WI38 (cell line): ENCODE measurements at regions not wholly inside any gene's neighbourhood (a gene's known extent, or its start where the extent isn't known, plus 50 kb on each side); places are given as distances from the start of the nearest gene placed in this dataset.

Experiments used
- H3K4me3 ChIP-seq: 2 replicates; pipeline ENCODE4 v1.5.1; 2011; ENCODE audit warnings: low read depth, mild to moderate bottlenecking, control low read depth, low read length
- TF ChIP-seq, protein P1 (sequence below): IDR thresholded peaks from 2 replicates; pipeline ENCODE4 v1.5.1; 2012; ENCODE audit warnings: low read depth, mild to moderate bottlenecking, control low read depth, low read length

DNA sequence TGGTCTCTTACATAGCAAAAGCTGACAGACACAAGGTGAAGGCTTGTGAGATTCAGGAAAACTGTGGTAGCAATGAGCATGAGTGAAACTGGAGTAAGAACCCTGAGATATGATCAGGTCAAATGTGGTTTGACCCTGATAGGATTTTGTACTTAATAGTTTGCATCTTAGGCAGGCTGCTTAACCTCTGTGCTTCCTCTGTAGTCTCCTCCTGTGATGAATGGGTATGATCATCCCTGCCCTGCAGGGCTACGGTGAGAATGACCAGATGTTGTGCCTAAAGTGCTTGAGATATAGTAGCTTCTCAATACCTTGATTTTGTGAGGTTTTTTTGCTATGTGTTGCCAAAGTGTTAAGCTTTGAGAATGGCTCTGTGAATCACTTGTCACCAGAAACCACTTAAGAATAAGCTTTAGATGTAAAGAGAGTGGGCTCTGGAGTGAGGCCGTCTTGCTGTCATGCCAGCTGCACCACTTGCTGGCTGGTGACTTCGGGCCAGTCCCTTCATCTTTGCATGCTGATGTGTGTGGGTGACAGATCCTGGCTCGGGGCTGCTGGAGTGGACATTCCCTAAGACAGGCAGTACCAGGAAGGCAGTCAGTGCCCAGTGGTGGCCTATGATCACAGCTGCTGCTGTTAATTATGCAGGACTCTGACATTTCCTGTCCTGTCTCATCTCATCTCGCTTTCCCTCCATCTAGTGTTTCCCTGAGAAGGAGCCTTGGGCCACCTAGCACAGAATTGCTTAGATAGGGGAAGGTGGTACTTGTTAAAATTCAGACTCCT lies 254.7 kb downstream of the NFATC2 start:
- no peak overlapping the region for H3K4me3 ChIP-seq

DNA sequence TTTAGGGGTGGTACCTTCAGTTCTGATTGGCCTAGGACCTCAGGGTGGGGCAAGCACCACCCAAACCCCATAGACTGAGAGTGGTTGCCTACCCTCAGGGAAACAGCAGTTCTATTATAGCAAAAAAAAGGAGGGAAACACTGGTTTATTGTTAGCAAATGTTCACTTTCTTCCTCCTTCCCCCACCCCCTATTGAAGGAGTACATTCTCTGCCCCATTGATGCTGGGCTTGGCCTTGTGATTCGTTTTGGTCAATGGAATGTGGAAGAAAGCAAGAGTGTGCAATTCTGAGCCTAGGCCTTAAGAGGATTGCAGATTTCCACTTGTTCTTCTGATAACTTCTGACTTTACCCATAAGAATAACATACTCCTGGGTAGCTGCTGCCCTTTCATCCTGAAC lies 255.8 kb downstream of the NFATC2 start:
- TF ChIP-seq, protein P1, sequence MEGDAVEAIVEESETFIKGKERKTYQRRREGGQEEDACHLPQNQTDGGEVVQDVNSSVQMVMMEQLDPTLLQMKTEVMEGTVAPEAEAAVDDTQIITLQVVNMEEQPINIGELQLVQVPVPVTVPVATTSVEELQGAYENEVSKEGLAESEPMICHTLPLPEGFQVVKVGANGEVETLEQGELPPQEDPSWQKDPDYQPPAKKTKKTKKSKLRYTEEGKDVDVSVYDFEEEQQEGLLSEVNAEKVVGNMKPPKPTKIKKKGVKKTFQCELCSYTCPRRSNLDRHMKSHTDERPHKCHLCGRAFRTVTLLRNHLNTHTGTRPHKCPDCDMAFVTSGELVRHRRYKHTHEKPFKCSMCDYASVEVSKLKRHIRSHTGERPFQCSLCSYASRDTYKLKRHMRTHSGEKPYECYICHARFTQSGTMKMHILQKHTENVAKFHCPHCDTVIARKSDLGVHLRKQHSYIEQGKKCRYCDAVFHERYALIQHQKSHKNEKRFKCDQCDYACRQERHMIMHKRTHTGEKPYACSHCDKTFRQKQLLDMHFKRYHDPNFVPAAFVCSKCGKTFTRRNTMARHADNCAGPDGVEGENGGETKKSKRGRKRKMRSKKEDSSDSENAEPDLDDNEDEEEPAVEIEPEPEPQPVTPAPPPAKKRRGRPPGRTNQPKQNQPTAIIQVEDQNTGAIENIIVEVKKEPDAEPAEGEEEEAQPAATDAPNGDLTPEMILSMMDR = no peak
- no peak overlapping the region for H3K4me3 ChIP-seq

More for the DNA sequence above, 254.7 kb downstream of the NFATC2 start:
- TF ChIP-seq, protein P1 = no peak

DNA sequence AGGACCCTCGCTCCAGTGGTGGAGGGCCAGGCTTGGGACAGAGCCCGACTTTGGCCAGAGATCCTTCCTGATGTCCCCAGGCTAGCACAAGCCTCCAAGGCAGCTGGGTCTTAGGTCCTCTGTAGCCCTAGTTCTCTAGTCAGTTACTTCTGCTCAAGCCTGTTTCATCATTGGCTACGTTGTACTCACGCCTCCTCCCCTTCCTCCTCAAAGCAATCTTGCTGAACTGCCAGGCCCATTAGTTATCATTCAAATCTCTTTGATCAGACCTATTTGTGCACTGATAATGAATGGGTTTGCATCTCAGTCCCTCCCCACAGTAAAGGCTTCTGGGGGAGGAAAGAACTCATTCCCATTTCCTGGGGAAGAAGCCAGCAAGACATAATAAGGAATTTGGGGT lies 256.8 kb downstream of the NFATC2 start:
- no peak overlapping the region for H3K4me3 ChIP-seq
- TF ChIP-seq, protein P1 = no peak

DNA sequence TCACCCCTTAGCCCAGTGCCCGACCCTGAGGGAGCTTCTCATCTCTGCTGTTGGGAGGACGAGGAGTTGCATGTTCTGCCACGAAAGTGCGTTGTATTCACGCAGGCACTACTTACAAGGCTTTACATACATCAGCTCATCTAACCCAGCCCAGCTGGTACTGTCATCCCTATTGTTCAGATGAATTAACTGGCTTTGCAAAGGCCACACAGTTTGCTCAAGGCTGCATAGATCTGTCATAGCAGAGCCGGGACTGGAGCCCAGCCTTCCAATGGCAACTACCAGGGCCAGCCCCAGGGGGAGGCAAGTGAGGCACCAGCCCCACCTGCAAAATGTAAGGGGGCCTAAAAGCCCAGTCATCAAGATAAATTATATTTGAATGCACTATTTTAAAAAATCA lies 257.6 kb downstream of the NFATC2 start:
- H3K4me3 ChIP-seq = no peak overlapping the region
- TF ChIP-seq, protein P1 = no peak

DNA sequence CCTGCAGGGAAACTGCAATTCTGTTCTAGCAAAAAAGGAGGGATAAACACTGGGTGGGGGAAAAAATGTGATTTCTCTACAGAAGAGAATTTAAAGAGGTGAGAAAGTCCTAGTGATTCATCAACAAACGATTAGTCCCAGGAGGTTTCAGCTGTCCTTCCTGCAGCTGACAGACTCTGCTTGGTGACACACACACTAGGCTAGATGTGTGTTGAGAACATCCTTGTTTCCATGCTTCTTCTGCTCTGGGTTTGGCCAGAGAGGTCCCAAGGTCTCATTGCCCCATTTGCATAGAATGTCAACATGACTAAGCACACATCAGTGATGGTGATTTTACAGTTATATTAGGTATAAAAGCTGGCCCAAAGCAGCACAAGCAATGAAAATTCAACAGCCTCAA lies 258.3 kb downstream of the NFATC2 start:
- TF ChIP-seq, protein P1 = no peak

DNA sequence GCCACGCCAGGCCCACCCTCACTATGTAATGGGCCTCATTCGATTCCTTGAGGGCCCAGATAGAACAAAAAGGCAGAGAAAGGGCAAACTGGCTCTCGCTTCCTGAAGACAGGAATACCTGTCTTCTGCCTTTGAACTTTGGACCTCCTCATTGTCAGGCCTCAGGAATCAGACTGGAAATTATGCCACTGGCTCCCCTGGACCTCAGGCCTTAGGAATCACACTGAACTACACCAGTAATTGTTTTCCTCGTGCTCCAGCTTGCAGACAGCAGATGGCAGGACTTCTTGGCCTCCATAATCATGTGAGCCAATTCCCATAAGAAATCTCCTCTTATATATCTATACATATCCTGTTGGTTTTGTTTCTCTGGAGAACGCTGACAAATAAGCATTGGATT lies 258.6 kb upstream of the KCNG1 start:
- H3K4me3 ChIP-seq = no peak overlapping the region
- TF ChIP-seq, protein P1 = no peak

More for the DNA sequence above, 258.3 kb downstream of the NFATC2 start:
- no peak overlapping the region for H3K4me3 ChIP-seq

DNA sequence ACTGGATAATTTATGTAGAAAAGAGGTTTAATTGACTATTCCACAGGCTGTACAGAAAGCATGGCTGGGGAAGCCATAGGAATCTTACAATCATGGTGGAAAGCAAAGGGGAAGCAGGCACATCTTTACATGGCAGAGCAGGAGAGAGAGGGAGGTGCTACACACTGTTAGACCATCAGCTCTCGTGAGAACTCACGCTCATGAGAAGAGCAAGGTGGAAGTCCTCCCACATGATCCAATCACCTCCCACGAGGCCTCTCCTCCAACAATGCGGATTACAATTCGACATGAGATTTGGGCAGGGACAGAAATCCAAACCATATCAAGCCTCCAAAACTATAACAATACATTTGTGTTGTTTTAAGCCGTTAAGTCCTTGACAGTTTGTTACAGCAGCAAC lies 257.1 kb upstream of the KCNG1 start:
- TF ChIP-seq, protein P1 = no peak

More for the DNA sequence above, 257.1 kb upstream of the KCNG1 start:
- H3K4me3 ChIP-seq = no peak overlapping the region
